H9 (cell line): ENCODE measurements at regions not wholly inside any gene's neighbourhood (a gene's known extent, or its start where the extent isn't known, plus 50 kb on each side); places are given as distances from the start of the nearest gene placed in this dataset.

Source experiments
- DNase-seq: peaks from one replicate; pipeline ENCODE4 v3.0.0-alpha.2; 2017
- H2AFZ ChIP-seq: one replicate; pipeline ENCODE4 v1.6.1; 2013; ENCODE audit warnings: mild to moderate bottlenecking, low read length, control low read depth, moderate library complexity
- H2AK5ac ChIP-seq: 2 replicates; pipeline ENCODE4 v1.6.1; 2013; ENCODE audit warnings: low read length, control low read depth, mixed read lengths; ENCODE audit not compliant: insufficient read length
- H2BK120ac ChIP-seq: one replicate; pipeline ENCODE4 v1.6.1; 2013; ENCODE audit warnings: low read depth, mild to moderate bottlenecking, low read length, control low read depth, inconsistent platforms; ENCODE audit not compliant: poor library complexity, severe bottlenecking
- H2BK12ac ChIP-seq: 2 replicates; pipeline ENCODE4 v1.6.1; 2013; ENCODE audit warnings: low read length, control low read depth, mixed read lengths, low read depth; ENCODE audit not compliant: insufficient read length
- H2BK15ac ChIP-seq: 2 replicates; pipeline ENCODE4 v1.6.1; 2013; ENCODE audit warnings: low read depth, low read length, control low read depth
- H2BK20ac ChIP-seq: one replicate; pipeline ENCODE4 v1.6.1; 2013; ENCODE audit warnings: low read depth, mild to moderate bottlenecking, low read length, control low read depth, inconsistent platforms; ENCODE audit not compliant: poor library complexity, severe bottlenecking
- H2BK5ac ChIP-seq: 2 replicates; pipeline ENCODE4 v1.6.1; 2013; ENCODE audit warnings: low read length, control low read depth, mixed read lengths; ENCODE audit not compliant: insufficient read length
- H3K14ac ChIP-seq: 2 replicates; pipeline ENCODE4 v1.6.1; 2013; ENCODE audit warnings: low read length, control low read depth; ENCODE audit not compliant: insufficient read depth
- H3K18ac ChIP-seq: 2 replicates; pipeline ENCODE4 v1.6.1; 2013; ENCODE audit warnings: low read depth, mild to moderate bottlenecking, mixed read lengths, low read length, control low read depth; ENCODE audit not compliant: insufficient read length
- H3K23ac ChIP-seq: 2 replicates; pipeline ENCODE4 v1.6.1; 2013; ENCODE audit warnings: low read length, control low read depth, mixed read lengths, low read depth; ENCODE audit not compliant: insufficient read length
- H3K23me2 ChIP-seq: 2 replicates; pipeline ENCODE4 v1.6.1; 2013; ENCODE audit warnings: low read depth, mild to moderate bottlenecking, mixed read lengths, low read length, control low read depth; ENCODE audit not compliant: insufficient read length, poor library complexity, severe bottlenecking
- H3K27ac ChIP-seq: 2 replicates; pipeline ENCODE4 v1.5.1; 2013; ENCODE audit warnings: low read length, control low read depth, mixed read lengths, low read depth; ENCODE audit not compliant: insufficient read length
- H3K27me3 ChIP-seq: 2 replicates; pipeline ENCODE4 v1.6.1; 2013; ENCODE audit warnings: low read length, control low read depth, inconsistent platforms; ENCODE audit not compliant: insufficient read depth
- H3K4ac ChIP-seq: 2 replicates; pipeline ENCODE4 v1.6.1; 2013; ENCODE audit warnings: low read depth, mild to moderate bottlenecking, control low read depth, inconsistent platforms, low read length, moderate library complexity
- H3K4me1 ChIP-seq: 2 replicates; pipeline ENCODE4 v1.6.1; 2013; ENCODE audit warnings: low read length, control low read depth, inconsistent platforms; ENCODE audit not compliant: insufficient read depth
- H3K4me2 ChIP-seq: 2 replicates; pipeline ENCODE4 v1.6.1; 2013; ENCODE audit warnings: low read length, control low read depth, mixed read lengths; ENCODE audit not compliant: insufficient read length, insufficient read depth
- H3K56ac ChIP-seq: 2 replicates; pipeline ENCODE4 v1.6.1; 2013; ENCODE audit warnings: low read depth, mild to moderate bottlenecking, mixed read lengths, low read length, control low read depth; ENCODE audit not compliant: insufficient read length
- H3K79me1 ChIP-seq: 2 replicates; pipeline ENCODE4 v1.6.1; 2013; ENCODE audit warnings: low read depth, mild to moderate bottlenecking, moderate library complexity, low read length, control low read depth, inconsistent platforms; ENCODE audit not compliant: insufficient read depth, poor library complexity, severe bottlenecking
- H3K79me2 ChIP-seq: 2 replicates; pipeline ENCODE4 v1.6.1; 2013; ENCODE audit warnings: low read length, control low read depth, inconsistent platforms; ENCODE audit not compliant: insufficient read depth
- H3K9ac ChIP-seq: 2 replicates; pipeline ENCODE4 v1.6.1; 2013; ENCODE audit warnings: low read length, control low read depth, mixed read lengths; ENCODE audit not compliant: insufficient read length; ENCODE audit errors: extremely low read depth
- H3K9me3 ChIP-seq: one replicate; pipeline ENCODE4 v1.6.1; 2013; ENCODE audit warnings: low read depth, low read length, inconsistent platforms; ENCODE audit not compliant: control insufficient read depth
- H3T11ph ChIP-seq: one replicate; pipeline ENCODE4 v1.6.1; 2013; ENCODE audit warnings: mild to moderate bottlenecking, low read length, control low read depth, inconsistent platforms
- H4K20me1 ChIP-seq: one replicate; pipeline ENCODE4 v1.6.1; 2013; ENCODE audit not compliant: control insufficient read depth, insufficient read length, insufficient read depth
- H4K5ac ChIP-seq: 2 replicates; pipeline ENCODE4 v1.6.1; 2013; ENCODE audit warnings: low read depth, mild to moderate bottlenecking, mixed read lengths, low read length, control low read depth; ENCODE audit not compliant: insufficient read length
- H4K8ac ChIP-seq: replicated peaks from 2 replicates; pipeline ENCODE4 v1.6.1; 2013; ENCODE audit warnings: low read length, control low read depth, mixed read lengths, low read depth; ENCODE audit not compliant: insufficient read length
- H4K91ac ChIP-seq: 2 replicates; pipeline ENCODE4 v1.6.1; 2013; ENCODE audit warnings: low read depth, mild to moderate bottlenecking, moderate library complexity, mixed read lengths, low read length, control low read depth; ENCODE audit not compliant: insufficient read length
- H3K27ac Mint-ChIP-seq, 3 experiments: 2 replicates in 2 of 3; 3 replicates in 1 of 3; pipeline ENCODE4 v1.8.0; 2020 to 2021; ENCODE audit warnings: mixed read lengths in 3 of 3, mild to moderate bottlenecking in 1 of 3, moderate library complexity in 1 of 3
- H3K27me3 Mint-ChIP-seq: 2 replicates; pipeline ENCODE4 v1.8.0; 2021; ENCODE audit warnings: low read depth, mild to moderate bottlenecking, moderate library complexity, mixed read lengths
- H3K36me3 Mint-ChIP-seq, 3 experiments: 2 replicates in 2 of 3; 3 replicates in 1 of 3; pipeline ENCODE4 v1.8.0; 2020 to 2021; ENCODE audit warnings: low read depth in 3 of 3, mixed read lengths in 3 of 3; ENCODE audit not compliant: insufficient read depth in 1 of 3
- H3K4me1 Mint-ChIP-seq, 2 experiments: 2 replicates each; pipeline ENCODE4 v1.8.0; 2020; ENCODE audit warnings: mixed read lengths in 2 of 2
- H3K4me3 Mint-ChIP-seq, 2 experiments: 2 replicates in 1 of 2; 3 replicates in 1 of 2; pipeline ENCODE4 v1.8.0; 2020 to 2021; ENCODE audit warnings: mild to moderate bottlenecking in 2 of 2, mixed read lengths in 2 of 2, moderate library complexity in 1 of 2
- H3K9me3 Mint-ChIP-seq, 2 experiments: 2 replicates in 1 of 2; 3 replicates in 1 of 2; pipeline ENCODE4 v1.8.0; 2020; ENCODE audit warnings: mild to moderate bottlenecking in 2 of 2, mixed read lengths in 2 of 2, moderate library complexity in 1 of 2
- CTCF ChIP-seq: fragments of 200-600 bp; sonication (generic); conservative IDR thresholded peaks from 3 replicates; pipeline ENCODE4 v1.8.0; 2021; ENCODE audit warnings: antibody characterized with exemption, mild to moderate bottlenecking

GRCh38 chr11:90779098-90779497 lies 556.2 kb upstream of the CHORDC1 start:
- Histone ChIP-seq H2BK20ac (no peak overlapping the region), H3K27ac (no peak overlapping the region), H3K4ac (no peak overlapping the region), H3K56ac (no peak overlapping the region), H2BK5ac (no peak overlapping the region), H3K14ac (no peak overlapping the region), H4K5ac (no peak overlapping the region), H4K20me1 (no peaks in the 10 kb centered on the region), H3K79me1 (no peaks in the 10 kb centered on the region), H2AFZ (no peak overlapping the region), H3K23ac (no peak overlapping the region), H3K18ac (no peak overlapping the region), H3K9me3 (no peaks in the 10 kb centered on the region), H3K27me3 (no peaks in the 10 kb centered on the region), H2AK5ac (no peak overlapping the region), H2BK15ac (no peak overlapping the region), H4K8ac (no peak overlapping the region), H3K23me2 (no peaks in the 10 kb centered on the region), H2BK12ac (no peak overlapping the region), H3K79me2 (no peaks in the 10 kb centered on the region), H3T11ph (no peak overlapping the region), H3K4me2 (no peak overlapping the region), H3K9ac (no peak overlapping the region), H4K91ac (no peak overlapping the region), H3K4me1 (no peaks in the 10 kb centered on the region), H2BK120ac (no peak overlapping the region)
- H3K9me3 Mint-ChIP-seq: peaks cover 9 to 14% of the 10 kb centered on the region in 2 experiments
- H3K4me1 Mint-ChIP-seq: peaks cover 12 to 13% of the 10 kb centered on the region in 2 experiments
- H3K36me3 Mint-ChIP-seq: peaks cover 5 to 18% (median 6%) of the 10 kb centered on the region in 3 experiments; a peak in 5 of 7 replicates
- no peak overlapping the region for H3K4me3 Mint-ChIP-seq
- no peak for DNase-seq
- H3K27me3 Mint-ChIP-seq: no peaks in the 10 kb centered on the region
- no peak overlapping the region for H3K27ac Mint-ChIP-seq
- no peak for TF ChIP-seq CTCF
